Astrocyte of the cerebellum (primary cell): ENCODE measurements at regions not wholly inside any gene's neighbourhood (a gene's known extent, or its start where the extent isn't known, plus 50 kb on each side); places are given as distances from the start of the nearest gene placed in this dataset.

Experiments
- DNase-seq: peaks from one replicate; pipeline ENCODE4 v3.0.0-alpha.2; 2011; ENCODE audit warnings: low read depth
- H3K4me3 ChIP-seq: 2 replicates; pipeline ENCODE4 v1.5.1; 2011; ENCODE audit warnings: mild to moderate bottlenecking, low read depth, low read length, moderate library complexity
- CTCF ChIP-seq: IDR thresholded peaks from 2 replicates; pipeline ENCODE4 v1.5.1; 2012; ENCODE audit warnings: low read length, low read depth, moderate library complexity, mild to moderate bottlenecking; ENCODE audit errors: missing control alignments
- in situ Hi-C: cut with HindIII; loops from 2 replicates; pipeline ENCODE4 v1.10.0; 2017; ENCODE audit warnings: low sequenced_read_pairs

GRCh38 chr2:118300832-118301231, 212.6 kb downstream of the INSIG2 start:
- in situ Hi-C loops, result no loop called here
- H3K4me3 ChIP-seq, result no peak overlapping the region
- DNase-seq, result no peak
- TF ChIP-seq CTCF, result no peak

- TF ChIP-seq CTCF, result no peak
- no peak overlapping the region for H3K4me3 ChIP-seq
- DNase-seq, result no peak
- in situ Hi-C loops, result no loop called here
These were observed 208.4 kb downstream of the INSIG2 start for GRCh38 chr2:118296663-118297062.

GRCh38 chr2:118295592-118296390, 207.5 kb downstream of the INSIG2 start:
- DNase-seq, result no peak
- no peak for TF ChIP-seq CTCF
- in situ Hi-C loops, result no loop called here
- no peak overlapping the region for H3K4me3 ChIP-seq

GRCh38 chr2:118294063-118294462, 205.8 kb downstream of the INSIG2 start:
- in situ Hi-C loops, result no loop called here

GRCh38 chr2:118292991-118293390, 204.7 kb downstream of the INSIG2 start:
- TF ChIP-seq CTCF, result no peak
- H3K4me3 ChIP-seq, result no peak overlapping the region
- in situ Hi-C loops, result no loop called here
- DNase-seq, result no peak

More at GRCh38 chr2:118294063-118294462, 205.8 kb downstream of the INSIG2 start:
- no peak overlapping the region for H3K4me3 ChIP-seq
- DNase-seq, result no peak
- no peak for TF ChIP-seq CTCF

GRCh38 chr2:118291251-118291880, 203.1 kb downstream of the INSIG2 start:
- DNase-seq, result no peak

More at GRCh38 chr2:118291251-118291880, 203.1 kb downstream of the INSIG2 start:
- H3K4me3 ChIP-seq, result no peak overlapping the region
- TF ChIP-seq CTCF, result no peak
- in situ Hi-C loops, result no loop called here
